Heart left ventricle (tissue), 13 donors: ENCODE measurements at regions not wholly inside any gene's neighbourhood (a gene's known extent, or its start where the extent isn't known, plus 50 kb on each side); places are given as distances from the start of the nearest gene placed in this dataset.

Source experiments
- POLR2A ChIP-seq, 2 donors: fragments of 450-650 bp; IDR thresholded peaks; one replicate each; pipeline ENCODE4 v1.6.1; 2017; ENCODE audit warnings: antibody characterized with exemption in 2 of 2, mild to moderate bottlenecking in 2 of 2, moderate library complexity in 2 of 2
- TF ChIP-seq, protein P1 (sequence below), 12 donors: fragments of 200-600 bp; sonication (generic) in 4 of 12; IDR thresholded peaks; one replicate each; pipeline versions ENCODE4 v1.5.0 to v1.8.0; 2018 to 2022; ENCODE audit warnings: antibody characterized with exemption in 12 of 12, mild to moderate bottlenecking in 5 of 12
- donor health status: ischemic (EF 13 %, LVEDD 7.1; RV severe dilation, severe dysfunction).
- donor health status: DM: no; HTN: yes; CAD: no.
- donor health status: DM: no; HTN: no; CAD: no.
- donor health status: ischemic (EF 25% LVEDD 6.9; RV normal size, moderate dysfunction).
- donor health status: ischemic (EF 25% LVEDD 5.7; RV mildly dilated, moderate dysfunction).
- donor health status: ischemic (EF 35%, LVEDD 5.7; RV mildly dilated, moderate dysfunction).
- donor health status: nonischemic (EF 11% LVEDD 7.7; RV severe dilation, severe dysfunction).
- donor health status: DM: yes; HTN: yes; CAD: no.
- donor health status: PGD.
- donor health status: ischemic (EF 29% LVEDD 5.4; RV normal size, mild dysfunction).
- donor health status: nonischemic (EF 23%, LVEDD 6.1; RV moderate dilation, normal function).

DNA sequence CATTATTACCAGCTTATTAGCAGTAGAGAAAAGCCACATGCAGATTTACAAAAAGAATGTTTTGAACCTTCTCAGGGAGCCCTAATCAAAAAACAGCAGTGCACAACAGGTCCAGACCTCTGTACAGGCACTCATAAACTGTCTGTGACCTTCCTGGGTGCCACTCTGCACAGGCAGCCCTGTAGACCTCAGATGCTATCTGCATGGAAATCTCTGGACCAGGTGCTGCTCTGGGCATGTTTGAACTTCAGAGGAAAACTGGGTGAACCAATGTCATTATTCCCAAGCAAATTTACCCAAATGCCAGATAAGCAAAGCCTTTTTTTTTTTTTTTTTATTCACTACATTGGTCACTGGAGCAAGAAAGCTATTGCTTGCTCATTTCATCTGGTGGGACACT lies 104.2 kb downstream of the NPY start:
- TF ChIP-seq, protein P1, sequence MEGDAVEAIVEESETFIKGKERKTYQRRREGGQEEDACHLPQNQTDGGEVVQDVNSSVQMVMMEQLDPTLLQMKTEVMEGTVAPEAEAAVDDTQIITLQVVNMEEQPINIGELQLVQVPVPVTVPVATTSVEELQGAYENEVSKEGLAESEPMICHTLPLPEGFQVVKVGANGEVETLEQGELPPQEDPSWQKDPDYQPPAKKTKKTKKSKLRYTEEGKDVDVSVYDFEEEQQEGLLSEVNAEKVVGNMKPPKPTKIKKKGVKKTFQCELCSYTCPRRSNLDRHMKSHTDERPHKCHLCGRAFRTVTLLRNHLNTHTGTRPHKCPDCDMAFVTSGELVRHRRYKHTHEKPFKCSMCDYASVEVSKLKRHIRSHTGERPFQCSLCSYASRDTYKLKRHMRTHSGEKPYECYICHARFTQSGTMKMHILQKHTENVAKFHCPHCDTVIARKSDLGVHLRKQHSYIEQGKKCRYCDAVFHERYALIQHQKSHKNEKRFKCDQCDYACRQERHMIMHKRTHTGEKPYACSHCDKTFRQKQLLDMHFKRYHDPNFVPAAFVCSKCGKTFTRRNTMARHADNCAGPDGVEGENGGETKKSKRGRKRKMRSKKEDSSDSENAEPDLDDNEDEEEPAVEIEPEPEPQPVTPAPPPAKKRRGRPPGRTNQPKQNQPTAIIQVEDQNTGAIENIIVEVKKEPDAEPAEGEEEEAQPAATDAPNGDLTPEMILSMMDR (IDR thresholded peaks at IDR 0.05), result no peak
- TF ChIP-seq POLR2A (IDR thresholded peaks at IDR 0.05), result no peak
